GM21825 (cell line): ENCODE measurements at regions not wholly inside any gene's neighbourhood (a gene's known extent, or its start where the extent isn't known, plus 50 kb on each side); places are given as distances from the start of the nearest gene placed in this dataset.

ENCODE experiments used
- ATAC-seq: cut with Tn5 transposase; IDR thresholded peaks from one replicate; pipeline ENCODE4 v1.9.1; 2021; ENCODE audit warnings: mild to moderate bottlenecking, moderate library complexity; ENCODE audit not compliant: unreplicated experiment

DNA sequence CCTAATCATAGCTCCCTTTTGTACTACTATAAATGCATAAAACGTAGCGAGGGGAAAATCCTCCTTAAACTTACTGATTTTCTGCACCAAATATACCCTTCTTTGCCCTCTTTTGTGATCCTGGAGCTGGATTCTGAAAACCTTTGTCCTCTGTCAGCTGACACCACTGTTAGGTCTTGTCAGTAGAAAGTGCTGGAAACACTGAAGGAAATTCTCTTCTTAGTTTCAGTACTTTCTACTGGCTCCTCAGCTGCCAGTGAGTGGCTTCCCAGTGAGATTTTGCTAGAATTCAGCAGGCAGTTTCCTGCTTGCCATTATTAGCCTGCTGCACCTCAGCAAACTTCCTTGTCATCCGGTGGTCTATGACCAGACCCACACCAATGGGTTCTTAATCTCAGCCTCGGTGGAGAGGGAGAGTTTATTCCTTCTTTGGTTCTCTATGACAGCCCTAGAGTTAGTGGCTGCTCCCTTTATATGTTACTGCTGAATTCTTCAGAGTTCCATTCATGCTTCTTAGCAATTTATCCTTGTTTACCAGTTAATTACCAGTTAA, 476.2 kb downstream of the FSCB start:
- ATAC-seq = no peak

DNA sequence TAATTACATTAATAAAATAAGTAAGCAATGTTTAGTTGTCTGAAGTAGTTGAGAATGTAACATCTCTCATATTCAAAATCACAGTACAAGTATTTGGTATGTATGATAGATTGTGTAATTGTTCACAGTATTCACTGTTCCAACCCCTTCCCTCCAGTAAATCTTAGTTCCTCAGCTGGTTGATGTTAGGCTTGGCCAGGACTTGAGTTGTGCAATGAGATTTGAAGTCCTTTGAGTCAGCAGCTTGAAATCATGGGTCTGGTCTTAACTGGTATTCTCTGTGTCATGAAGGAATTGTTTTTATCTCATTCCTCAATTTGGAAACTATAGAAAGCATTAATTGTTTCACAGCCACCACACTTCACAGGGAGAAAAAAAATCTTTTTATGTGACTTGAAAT, 477.1 kb downstream of the FSCB start:
- no peak for ATAC-seq

DNA sequence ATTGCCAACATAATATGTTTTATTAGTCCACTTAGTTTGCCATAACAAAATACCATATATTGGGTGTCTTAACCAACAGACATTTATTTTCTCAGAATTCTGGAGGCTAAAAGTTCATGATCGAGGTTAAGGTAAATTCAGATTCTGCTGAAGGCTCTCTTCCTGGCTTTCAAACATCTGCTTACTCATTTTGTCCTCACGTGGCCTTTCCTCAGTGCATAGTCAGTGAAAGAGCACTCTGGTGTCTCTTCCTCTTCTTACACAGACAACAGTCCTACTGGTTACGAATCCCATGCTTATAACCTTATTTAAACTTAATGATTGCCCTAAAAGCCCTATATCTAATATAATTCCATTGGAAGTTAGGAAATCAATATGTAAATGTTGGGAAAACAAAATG, 479.7 kb downstream of the FSCB start:
- no peak for ATAC-seq

DNA sequence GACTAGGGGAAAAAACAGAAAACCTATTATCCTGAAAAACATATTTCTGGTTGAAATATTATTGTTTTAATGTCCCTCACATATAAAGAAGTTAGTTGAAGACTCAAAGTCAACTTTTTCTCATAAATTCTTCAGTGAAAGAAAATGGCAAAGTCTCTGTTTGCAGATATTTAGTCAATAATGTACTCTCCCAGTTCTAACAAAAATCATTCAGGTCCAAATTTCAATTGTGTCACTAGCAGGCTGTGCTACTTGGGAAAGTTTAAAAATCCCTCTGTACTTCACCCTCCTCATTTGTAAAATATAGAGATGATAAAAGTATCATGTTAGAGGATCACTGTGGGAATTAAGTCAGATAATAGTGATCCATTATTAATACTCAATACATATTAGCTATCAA, 496.5 kb downstream of the FSCB start:
- ATAC-seq = no peak

DNA sequence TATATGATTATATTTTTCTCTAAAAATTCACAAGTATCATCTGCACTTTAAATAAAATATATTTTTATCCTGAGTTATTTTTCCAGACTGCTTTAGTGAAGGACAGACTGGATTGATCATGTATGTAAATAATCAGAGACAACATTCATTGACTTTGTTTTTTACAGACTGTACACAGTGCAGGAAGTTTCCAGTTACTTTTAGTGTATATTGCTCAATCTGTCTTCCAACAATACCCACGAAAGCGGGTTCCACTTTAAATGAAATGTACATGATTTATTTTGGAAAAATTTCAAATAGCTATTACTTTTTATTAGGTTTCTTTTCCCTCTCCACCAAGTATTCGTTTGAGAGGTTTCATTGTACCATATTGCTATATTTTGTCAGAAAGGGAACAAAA, 497.0 kb downstream of the FSCB start:
- ATAC-seq = no peak

DNA sequence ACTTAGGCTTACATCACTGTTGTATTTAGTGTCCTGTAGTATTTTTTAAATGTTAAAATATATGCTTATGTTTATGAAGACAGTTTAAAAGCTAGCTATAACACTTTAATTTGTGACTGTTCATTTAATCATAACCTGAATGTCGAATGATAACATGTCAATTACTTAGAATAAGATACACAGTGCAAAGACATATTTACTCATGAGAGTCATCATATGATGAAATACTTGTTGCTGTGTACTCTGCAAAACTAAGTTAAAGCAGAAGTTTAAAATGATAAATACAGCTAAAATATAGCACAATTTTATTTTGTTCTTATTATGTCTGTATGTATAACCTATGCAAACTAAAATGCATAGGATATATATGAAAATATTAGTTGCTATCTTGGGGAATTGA, 497.4 kb downstream of the FSCB start:
- ATAC-seq = no peak

DNA sequence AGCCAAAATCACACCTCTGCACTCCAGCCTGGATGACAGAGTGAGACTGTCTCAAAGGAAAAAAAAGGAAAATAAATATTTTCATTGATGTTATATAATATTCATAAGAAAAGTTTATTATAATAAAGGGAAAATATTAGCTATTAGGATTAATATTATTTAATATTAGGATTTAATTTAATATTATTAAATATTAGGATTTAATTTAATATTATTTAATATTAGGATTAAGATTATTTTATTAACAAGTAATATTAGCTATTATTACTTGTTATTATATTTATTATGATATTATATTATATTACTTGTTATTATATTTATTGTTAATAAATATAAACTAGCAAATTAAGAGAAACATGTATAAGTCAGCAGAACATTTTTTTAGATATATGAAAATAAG, 518.1 kb downstream of the FSCB start:
- no peak for ATAC-seq

DNA sequence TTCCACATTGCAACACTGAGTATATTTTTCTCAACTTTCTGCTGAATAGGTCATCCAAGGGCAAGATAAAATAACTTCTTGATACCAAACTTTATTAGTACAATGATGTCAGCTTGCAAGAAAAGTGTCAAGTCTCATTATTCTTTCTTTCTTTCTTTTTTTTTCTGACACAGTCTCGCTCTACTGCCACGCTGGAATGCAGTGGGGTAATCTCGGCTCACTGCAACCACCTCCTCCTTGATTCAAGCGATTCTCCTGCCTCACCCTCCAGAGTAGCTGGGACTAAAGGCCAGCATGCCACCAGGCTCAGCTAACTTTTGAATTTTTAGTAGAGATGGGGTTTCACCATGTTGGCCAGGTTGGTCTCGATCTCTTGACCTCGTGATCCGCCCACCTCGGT, 523.4 kb downstream of the FSCB start:
- no peak for ATAC-seq

DNA sequence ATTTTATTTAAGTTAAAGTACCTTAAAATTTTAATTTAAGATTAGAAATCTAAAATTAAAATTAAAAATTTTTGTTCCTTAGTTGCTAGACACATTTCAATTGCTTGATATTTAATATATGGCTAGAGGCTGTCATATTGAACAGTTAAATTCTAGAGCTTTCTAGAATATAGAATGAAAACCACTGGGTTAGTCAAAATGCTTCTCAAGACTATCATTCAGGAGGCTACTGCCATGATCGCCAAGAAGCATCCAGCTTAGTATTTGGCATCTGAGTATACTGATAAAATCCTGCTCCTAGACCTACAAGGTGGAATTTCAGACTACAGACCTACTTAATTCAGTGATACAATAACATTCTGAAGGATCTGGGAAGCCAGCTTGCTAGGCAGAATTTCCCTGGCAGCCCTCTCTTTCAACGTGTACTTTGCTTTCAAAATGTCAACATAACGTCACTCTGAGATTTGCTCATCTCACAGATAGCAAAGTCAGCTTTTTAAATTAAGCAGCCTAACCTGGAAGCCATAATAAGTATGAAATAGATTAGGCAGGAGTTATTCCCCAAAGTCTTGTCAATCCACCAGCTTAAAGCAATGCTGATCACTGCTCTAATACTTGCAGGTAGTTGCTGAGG, 525.8 kb downstream of the FSCB start:
- no peak for ATAC-seq

DNA sequence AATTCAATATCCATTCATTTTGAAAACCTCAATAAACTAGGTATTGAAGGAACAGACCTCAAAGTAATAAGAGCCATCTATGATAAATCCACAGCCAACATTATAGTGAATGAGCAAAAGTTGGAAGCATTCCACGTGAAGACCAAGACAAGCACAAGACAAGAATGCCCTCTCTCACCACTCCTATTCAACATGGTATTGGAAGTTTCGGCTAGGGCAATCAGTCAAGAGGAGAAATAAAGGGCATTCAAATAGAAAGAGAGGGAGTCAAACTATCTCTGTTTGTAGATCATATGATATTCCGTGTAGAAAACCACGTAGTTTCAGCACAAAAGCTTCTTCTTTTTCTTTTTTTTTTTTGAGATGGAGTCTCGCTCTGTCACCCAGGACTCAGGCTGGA, 550.3 kb downstream of the FSCB start:
- ATAC-seq = no peak

DNA sequence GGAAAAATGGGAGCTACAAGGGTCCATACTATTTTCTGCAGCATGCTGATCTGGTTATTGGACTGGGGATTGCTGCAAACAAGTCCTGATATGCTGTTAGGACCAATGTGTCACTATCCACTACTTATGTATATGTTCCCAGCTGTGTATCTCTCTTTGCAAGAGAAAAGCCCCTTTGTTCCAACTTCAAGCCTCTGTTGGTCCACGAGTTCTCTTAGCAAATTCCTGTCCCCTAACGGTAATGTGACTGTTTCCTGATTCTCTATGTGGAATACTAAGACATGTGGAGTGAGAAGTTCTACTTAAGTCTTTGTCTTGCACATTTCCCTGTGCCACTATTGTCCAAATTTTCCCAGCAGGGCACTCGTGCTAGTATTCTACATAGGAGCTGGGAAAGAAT, 557.7 kb downstream of the FSCB start:
- no peak for ATAC-seq

DNA sequence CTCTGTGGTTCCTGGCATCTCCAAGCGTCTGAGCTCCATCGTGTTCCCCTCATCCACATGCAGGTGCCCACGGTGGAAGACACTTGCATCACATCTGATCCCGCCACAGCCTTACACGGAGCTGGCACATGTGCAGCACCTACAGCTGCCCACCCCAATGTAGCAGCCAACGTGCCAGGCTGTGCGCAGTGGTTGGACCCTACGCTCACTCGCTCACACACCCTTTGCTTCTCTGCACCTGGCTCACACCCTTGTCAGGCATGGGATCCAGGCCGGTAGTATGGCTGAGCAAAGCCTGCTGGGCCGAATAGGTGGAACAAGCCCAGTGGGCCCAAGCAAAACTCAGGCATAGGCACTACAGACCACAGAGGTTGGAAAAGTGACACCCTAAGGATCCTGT, 567.2 kb downstream of the FSCB start:
- no peak for ATAC-seq

DNA sequence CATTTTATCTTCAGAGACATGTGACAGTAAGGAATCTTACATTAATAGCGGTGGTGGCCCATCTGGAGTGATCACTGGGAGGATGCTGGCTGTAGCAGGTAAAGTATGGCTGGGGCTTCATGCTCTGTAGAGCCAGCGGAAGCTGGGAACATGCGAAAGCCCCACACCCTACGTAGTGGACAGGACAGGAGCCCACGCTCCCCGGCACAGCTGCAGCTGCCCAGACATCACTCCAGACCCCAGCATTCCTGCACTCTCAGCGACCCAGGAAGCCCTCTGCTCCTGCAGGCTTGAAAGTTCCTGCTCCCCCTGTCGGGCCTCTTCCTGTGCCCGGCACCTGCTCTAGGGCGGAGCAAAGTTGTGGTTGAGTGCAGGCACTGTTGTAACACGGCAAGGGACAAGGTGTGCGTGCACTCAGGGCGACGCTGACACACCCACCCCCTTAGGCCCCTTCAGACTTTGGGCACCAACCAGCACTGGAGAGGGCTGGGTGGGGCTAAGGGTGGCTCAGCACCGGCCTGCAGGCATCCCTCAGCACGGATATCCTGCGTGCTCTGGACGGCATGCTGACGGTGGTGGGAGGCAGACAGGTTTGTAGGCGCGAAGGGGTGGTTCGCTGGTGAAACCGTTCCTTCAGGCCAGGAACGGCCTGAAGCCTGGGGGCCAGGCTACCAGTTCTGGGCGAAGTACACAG, 568.3 kb downstream of the FSCB start:
- no peak for ATAC-seq

DNA sequence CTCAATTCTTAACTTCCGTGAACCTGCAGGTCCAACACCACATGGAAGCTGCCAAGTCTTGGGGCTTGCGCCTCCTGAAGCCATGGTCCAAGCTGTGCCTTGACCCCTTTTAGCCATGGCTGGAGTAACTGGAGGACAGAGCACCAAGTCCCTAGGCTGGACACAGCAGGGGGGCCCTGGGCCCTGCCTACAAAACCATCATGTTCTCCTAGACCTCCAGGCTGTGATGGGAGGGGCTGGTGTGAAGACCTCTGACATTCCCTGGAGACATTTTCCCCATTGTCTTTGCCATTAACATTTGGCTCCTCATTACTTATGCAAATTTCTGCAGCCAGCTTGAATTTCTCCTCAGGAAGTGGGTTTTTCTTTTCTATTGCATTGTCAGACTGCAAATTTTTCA, 570.1 kb downstream of the FSCB start:
- ATAC-seq = no peak

DNA sequence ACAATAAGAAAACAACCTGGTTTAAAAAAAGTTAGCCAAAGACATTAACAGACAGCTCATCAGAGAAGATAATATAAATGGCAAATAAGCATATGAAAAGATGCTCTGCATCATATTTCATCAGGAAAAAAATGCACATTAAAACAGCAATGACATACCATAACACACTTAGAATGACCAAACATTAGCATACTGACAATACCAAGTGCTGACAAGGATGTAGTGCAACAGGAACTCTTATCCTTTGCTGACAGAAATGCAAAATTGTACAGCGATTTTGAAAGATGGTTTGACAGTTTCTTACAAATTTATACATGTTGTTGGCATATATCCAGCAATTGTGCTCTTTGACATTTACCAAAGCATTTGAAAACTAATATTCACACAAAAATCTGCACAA, 573.0 kb downstream of the FSCB start:
- no peak for ATAC-seq

DNA sequence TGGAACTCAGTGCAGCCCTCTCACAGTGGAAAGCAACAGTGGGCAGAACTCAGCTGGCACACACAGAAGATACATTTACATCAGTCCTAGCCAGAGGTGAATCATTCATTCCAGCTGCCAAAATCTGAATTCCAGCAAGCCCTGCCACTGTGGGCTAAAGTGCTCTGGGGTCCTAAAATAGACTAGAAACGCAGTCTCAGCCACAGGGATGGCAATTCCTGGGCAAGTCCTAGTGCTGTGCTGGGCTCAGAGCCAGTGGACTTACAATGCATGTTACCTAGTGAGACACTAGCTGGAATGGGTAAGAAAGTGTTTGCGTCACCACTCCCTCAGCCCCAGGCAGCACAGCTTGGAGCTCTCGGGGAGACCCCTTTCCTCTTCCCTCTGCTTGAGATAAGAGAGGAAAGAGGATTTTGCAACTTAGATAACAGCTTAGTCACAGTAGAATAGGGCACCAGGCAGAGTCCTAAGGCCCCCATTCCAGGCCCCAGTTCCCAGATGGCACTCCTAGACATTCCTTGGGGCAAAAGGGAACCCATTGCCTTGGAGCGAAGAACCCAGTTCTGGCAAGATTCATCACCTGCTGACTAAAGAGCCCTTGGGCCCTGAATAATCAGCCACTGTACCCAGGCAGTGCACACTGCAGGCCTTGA, 592.9 kb downstream of the FSCB start:
- no peak for ATAC-seq

DNA sequence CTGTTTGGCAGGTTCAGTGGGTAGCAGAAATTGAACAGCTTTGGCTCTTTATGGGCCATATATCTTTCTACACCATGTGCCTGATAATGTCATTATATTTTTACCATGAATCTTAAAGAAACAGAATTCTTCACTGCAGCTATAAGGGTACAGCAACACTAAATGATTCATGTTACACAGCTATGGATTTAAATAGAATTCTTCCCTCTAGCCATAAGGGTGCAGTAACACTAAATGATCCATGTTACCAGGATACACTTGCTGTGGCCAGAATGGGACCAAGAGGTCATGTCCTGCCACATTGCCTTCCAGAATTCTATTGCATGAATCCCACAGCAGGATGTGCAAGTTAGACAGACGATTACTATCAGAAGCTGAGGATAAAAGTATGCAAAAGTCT, 603.9 kb downstream of the FSCB start:
- no peak for ATAC-seq

DNA sequence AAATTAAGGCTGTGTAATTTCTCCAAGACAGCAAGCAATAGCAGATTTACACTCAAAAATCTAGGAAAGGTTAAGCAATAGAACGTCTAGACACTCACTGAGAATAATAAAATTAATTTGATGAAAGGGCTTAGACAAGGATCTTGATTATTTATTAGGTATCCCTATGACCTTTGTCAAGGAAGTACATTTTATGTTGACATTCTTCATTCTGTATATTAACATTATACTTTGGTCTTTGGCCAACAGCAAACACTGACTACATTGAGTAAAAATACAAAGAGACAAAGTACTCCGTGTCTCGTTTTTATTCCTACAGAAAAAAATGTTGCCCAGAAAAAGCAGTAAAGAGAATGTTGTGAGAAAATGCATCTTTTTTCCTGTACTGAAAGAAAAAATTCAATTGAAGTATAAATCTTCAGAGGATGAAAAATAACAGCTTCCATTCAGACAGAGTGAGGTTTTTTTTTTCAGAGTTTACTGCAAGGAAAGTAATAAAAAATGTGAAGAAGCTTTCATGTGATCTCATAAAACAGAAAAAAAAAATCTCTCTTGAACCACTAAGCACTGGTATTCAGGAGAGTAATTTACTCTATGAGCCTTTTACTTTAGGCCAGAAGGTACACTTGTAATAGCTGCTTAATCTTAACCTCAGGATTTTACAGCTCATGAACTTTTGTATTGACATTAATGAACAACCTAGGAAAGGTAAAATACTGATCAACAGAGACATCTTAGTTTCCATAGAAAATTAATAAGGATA, 605.0 kb downstream of the FSCB start:
- ATAC-seq = no peak

DNA sequence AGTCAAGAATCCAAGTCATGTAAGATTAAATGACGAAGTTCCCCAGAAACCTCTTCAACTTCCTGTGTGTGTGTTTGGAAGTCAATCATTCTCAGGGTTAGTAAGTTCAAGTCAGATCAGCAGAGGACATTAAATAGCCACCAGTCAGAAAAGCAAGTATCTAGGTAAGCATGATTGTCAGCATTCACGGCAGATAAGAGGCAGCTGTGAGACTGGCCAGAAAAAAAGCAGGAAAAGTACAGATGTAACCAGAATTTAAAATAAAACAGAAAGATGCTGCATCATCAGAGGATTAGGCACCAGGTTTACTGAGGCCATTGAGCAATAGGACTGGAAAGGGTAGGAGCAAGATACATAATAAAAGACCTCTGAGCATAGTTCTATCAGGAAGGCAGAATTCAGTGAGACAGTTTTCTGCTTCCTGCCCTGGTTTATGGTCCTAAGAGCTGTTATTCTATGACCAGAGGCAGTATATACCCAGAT, 606.9 kb downstream of the FSCB start:
- no peak for ATAC-seq

DNA sequence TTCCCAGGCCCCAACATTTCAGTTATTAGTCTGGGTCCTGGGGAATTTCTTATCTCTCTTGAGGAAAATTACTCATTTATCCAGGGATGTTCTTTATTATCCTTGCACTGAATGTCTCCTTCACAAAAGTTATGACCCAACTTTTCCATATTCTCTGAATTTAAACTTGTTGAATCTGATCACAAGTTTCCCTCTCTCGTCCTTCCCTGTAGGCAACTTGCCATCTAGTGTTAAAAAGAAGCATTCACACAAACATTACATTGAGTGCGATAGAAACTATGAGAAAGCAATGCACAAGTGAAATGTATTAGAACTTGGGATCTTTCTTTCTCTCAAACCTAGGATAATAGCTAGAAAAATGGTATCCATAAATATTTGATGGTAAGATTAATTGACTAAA, 608.4 kb downstream of the FSCB start:
- ATAC-seq = no peak

DNA sequence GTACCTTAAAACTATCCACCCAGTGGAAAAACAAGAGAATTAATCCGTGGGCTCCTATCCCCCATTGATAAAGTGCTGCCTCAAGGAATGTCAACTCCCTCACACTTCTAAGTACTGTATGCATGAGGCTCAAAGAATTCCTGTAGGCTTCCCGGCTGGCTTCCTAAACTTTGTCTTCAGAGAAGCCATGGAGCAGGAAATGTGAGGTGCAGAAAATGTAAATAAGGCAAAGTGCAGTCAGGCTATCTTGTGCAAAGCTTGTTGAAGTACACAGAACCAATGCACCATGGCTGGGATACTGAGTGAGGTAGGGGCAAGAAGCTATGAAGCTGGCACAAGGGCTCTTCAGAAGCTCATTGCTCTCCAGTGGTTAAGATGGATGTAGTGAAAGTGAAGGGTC, 611.0 kb downstream of the FSCB start:
- ATAC-seq = no peak
